ENCODE measurements at regions not wholly inside any gene's neighbourhood (a gene's known extent, or its start where the extent isn't known, plus 50 kb on each side); places are given as distances from the start of the nearest gene placed in this dataset.

GRCh38 chr16:86245351-86245750, 265.0 kb upstream of the FOXF1 start:
- Histone ChIP-seq H3K4me3 (ENCODE audit: low read length) (no peak overlapping the region), H3K27me3 (ENCODE audit: insufficient read depth, low read length) (no peaks in the 10 kb centered on the region; the same call in 1 of the 2 replicates), H3K27ac (ENCODE audit: low read depth, low read length) (no peak overlapping the region), H3K9ac (ENCODE audit: low read depth, low read length) (no peak overlapping the region), H3K4me1 (ENCODE audit: insufficient read depth, low read length) (peaks cover 6% of the 10 kb centered on the region), H3K36me3 (ENCODE audit: insufficient read depth, low read length) (no peaks in the 10 kb centered on the region), H3K9me3 (ENCODE audit: insufficient read depth, low read depth, low read length) (peaks cover 4% of the 10 kb centered on the region; the same call in 1 of the 2 replicates)
- 95% methylated on average over 6 of the region's 7 CpGs for WGBS

DNA sequence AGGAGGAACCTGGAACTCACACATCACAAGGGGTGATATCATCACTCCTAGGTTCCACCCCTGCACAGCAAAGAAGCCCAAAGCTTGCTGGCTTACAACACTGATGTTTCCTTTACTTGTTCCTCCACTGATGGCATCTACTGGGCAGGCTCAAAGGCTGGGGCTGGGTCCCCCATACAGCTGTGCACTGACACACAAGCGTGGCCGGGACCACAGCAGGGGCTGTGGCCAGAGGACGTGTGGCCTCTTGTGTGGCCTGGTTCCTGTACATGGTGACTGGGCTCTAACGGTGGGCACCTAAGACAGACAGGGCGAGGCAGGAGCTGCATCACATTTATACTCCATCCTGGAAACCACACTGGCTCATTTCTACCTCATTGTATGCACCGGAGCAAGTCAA, 264.4 kb upstream of the FOXF1 start:
- Histone ChIP-seq H3K27me3 (ENCODE audit: insufficient read depth, low read length) (no peaks in the 10 kb centered on the region; the same call in 1 of the 2 replicates), H3K9me3 (ENCODE audit: insufficient read depth, low read depth, low read length) (peaks cover 4% of the 10 kb centered on the region; the same call in 1 of the 2 replicates)
- 92% methylated on average over 6 of the region's 6 CpGs for WGBS

DNA sequence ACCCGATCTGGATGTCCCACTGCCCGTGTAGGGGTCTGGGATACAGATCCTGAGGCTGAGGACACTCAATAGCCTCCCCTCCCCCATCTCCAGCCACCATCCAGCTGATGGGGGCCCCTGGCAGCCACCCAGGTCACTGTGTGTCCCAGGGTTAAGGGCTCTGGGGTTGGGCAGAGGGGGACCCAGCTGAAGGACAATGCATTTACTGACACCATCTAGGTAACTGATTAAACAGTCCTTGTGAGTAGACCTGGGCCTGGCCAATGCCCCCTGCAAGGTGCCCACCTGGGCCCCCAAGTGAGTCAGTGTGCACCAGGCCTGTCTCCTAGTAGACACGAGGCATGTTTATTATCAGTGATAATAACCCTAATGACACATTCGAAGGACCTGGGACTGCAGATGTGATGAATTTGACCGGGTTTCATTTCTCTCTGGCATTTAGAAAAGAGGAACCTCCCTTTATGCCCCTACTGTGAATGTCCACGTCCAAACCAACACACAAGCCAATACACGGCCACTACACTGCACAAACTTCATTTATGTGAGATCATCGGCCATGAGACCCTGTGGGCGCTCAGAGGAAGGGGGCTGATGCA, 261.9 kb upstream of the FOXF1 start:
- Histone ChIP-seq H3K27ac (ENCODE audit: low read depth, low read length) (no peak overlapping the region), H3K4me3 (ENCODE audit: low read length) (no peak overlapping the region), H3K4me1 (ENCODE audit: insufficient read depth, low read length) (no peaks in the 10 kb centered on the region), H3K9me3 (ENCODE audit: insufficient read depth, low read depth, low read length) (peaks cover 4% of the 10 kb centered on the region; the same call in 1 of the 2 replicates), H3K27me3 (ENCODE audit: insufficient read depth, low read length) (no peaks in the 10 kb centered on the region; the same call in none of the 2 replicates), H3K9ac (ENCODE audit: low read depth, low read length) (no peak overlapping the region), H3K36me3 (ENCODE audit: insufficient read depth, low read length) (no peaks in the 10 kb centered on the region)
- WGBS: 95% methylated on average over 9 of the region's 9 CpGs

More for the DNA sequence above, 264.4 kb upstream of the FOXF1 start:
- Histone ChIP-seq H3K4me3 (ENCODE audit: low read length) (no peak overlapping the region), H3K27ac (ENCODE audit: low read depth, low read length) (no peak overlapping the region), H3K36me3 (ENCODE audit: insufficient read depth, low read length) (no peaks in the 10 kb centered on the region), H3K4me1 (ENCODE audit: insufficient read depth, low read length) (peaks cover 6% of the 10 kb centered on the region), H3K9ac (ENCODE audit: low read depth, low read length) (no peak overlapping the region)

DNA sequence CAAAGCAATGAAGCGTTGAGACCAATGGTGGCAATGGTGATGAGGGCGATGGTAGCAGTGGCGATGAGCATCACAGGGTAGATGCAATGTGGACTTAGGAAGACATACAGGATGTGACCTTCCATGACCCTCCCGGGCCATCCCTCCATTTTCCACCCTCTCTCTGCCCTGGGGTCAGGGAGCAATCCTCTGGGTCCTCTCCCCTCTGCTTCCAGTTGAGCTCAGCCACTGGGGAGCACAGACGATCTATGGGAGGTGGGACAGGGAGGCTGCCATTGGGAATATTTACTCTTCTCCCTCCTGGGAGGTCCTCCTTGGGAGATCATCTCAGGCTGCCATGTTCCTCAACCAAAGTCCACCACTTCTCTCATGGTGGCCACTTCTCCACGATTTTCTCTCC, 260.7 kb upstream of the FOXF1 start:
- H3K9ac ChIP-seq (ENCODE audit: low read depth, low read length): no peak overlapping the region
- no peaks in the 10 kb centered on the region for H3K4me1 ChIP-seq (ENCODE audit: insufficient read depth, low read length)
- no peak overlapping the region for H3K4me3 ChIP-seq (ENCODE audit: low read length)
- peaks cover 4% of the 10 kb centered on the region; the same call in 1 of the 2 replicates for H3K9me3 ChIP-seq (ENCODE audit: insufficient read depth, low read depth, low read length)
- no peak overlapping the region for H3K27ac ChIP-seq (ENCODE audit: low read depth, low read length)
- WGBS: 90% methylated on average over 6 of the region's 6 CpGs
- H3K27me3 ChIP-seq (ENCODE audit: insufficient read depth, low read length): no peaks in the 10 kb centered on the region; the same call in none of the 2 replicates
- H3K36me3 ChIP-seq (ENCODE audit: insufficient read depth, low read length): no peaks in the 10 kb centered on the region

- 92% methylated on average over 9 of the region's 9 CpGs for WGBS
- no peaks in the 10 kb centered on the region for H3K4me1 ChIP-seq (ENCODE audit: insufficient read depth, low read length)
- H3K36me3 ChIP-seq (ENCODE audit: insufficient read depth, low read length): no peaks in the 10 kb centered on the region
- H3K9ac ChIP-seq (ENCODE audit: low read depth, low read length): no peak overlapping the region
- no peak overlapping the region for H3K4me3 ChIP-seq (ENCODE audit: low read length)
- H3K27me3 ChIP-seq (ENCODE audit: insufficient read depth, low read length): no peaks in the 10 kb centered on the region; the same call in none of the 2 replicates
- no peak overlapping the region for H3K27ac ChIP-seq (ENCODE audit: low read depth, low read length)
- no peaks in the 10 kb centered on the region for H3K9me3 ChIP-seq (ENCODE audit: insufficient read depth, low read depth, low read length)
Measured at GRCh38 chr16:86251682-86252081, 258.6 kb upstream of the FOXF1 start.

- no peak overlapping the region for H3K9ac ChIP-seq (ENCODE audit: low read depth, low read length)
- no peak overlapping the region for H3K27ac ChIP-seq (ENCODE audit: low read depth, low read length)
- H3K9me3 ChIP-seq (ENCODE audit: insufficient read depth, low read depth, low read length): no peaks in the 10 kb centered on the region
- WGBS: 32% methylated on average over 6 of the region's 6 CpGs
- H3K4me3 ChIP-seq (ENCODE audit: low read length): no peak overlapping the region
- H3K4me1 ChIP-seq (ENCODE audit: insufficient read depth, low read length): no peaks in the 10 kb centered on the region
- H3K27me3 ChIP-seq (ENCODE audit: insufficient read depth, low read length): no peaks in the 10 kb centered on the region; the same call in none of the 2 replicates
- no peaks in the 10 kb centered on the region for H3K36me3 ChIP-seq (ENCODE audit: insufficient read depth, low read length)
Measured at GRCh38 chr16:86252596-86252995, 257.7 kb upstream of the FOXF1 start.

GRCh38 chr16:86255966-86256365, 254.4 kb upstream of the FOXF1 start:
- H3K27ac ChIP-seq (ENCODE audit: low read depth, low read length): no peak overlapping the region
- H3K4me1 ChIP-seq (ENCODE audit: insufficient read depth, low read length): no peaks in the 10 kb centered on the region
- no peaks in the 10 kb centered on the region for H3K9me3 ChIP-seq (ENCODE audit: insufficient read depth, low read depth, low read length)
- H3K4me3 ChIP-seq (ENCODE audit: low read length): no peak overlapping the region
- H3K9ac ChIP-seq (ENCODE audit: low read depth, low read length): no peak overlapping the region
- H3K27me3 ChIP-seq (ENCODE audit: insufficient read depth, low read length): no peaks in the 10 kb centered on the region; the same call in 1 of the 2 replicates
- no peaks in the 10 kb centered on the region for H3K36me3 ChIP-seq (ENCODE audit: insufficient read depth, low read length)

GRCh38 chr16:86256995-86257394, 253.3 kb upstream of the FOXF1 start:
- no peak overlapping the region for H3K9ac ChIP-seq (ENCODE audit: low read depth, low read length)
- no peaks in the 10 kb centered on the region; the same call in 1 of the 2 replicates for H3K27me3 ChIP-seq (ENCODE audit: insufficient read depth, low read length)
- H3K36me3 ChIP-seq (ENCODE audit: insufficient read depth, low read length): no peaks in the 10 kb centered on the region
- 85% methylated on average over 3 of the region's 3 CpGs for WGBS
- H3K4me3 ChIP-seq (ENCODE audit: low read length): no peak overlapping the region
- no peak overlapping the region for H3K27ac ChIP-seq (ENCODE audit: low read depth, low read length)
- H3K4me1 ChIP-seq (ENCODE audit: insufficient read depth, low read length): no peaks in the 10 kb centered on the region
- H3K9me3 ChIP-seq (ENCODE audit: insufficient read depth, low read depth, low read length): peaks cover 10% of the 10 kb centered on the region

DNA sequence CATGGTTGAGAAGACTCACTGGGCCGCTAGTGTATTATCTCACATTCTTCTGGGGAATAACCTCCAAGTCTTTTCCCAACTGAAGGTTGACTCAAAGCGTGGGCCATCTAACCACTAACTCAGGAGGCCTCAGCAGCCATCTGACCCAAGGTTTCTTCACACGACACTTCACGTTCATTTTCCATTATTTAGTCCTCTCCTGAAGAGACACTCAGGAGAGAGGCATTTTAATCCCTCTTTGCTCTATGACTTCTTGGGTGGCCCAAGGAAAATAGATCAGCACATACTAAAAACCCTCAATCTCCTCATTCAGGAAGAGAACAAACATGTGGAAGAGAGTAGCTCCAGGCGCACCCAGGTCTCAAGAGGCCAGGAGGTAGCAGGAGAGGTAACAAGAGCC, 252.8 kb upstream of the FOXF1 start:
- H3K27ac ChIP-seq (ENCODE audit: low read depth, low read length): no peak overlapping the region
- no peaks in the 10 kb centered on the region for H3K4me1 ChIP-seq (ENCODE audit: insufficient read depth, low read length)
- no peak overlapping the region for H3K4me3 ChIP-seq (ENCODE audit: low read length)
- WGBS: 95% methylated on average over 5 of the region's 5 CpGs
- no peaks in the 10 kb centered on the region for H3K36me3 ChIP-seq (ENCODE audit: insufficient read depth, low read length)
- no peak overlapping the region for H3K9ac ChIP-seq (ENCODE audit: low read depth, low read length)
- H3K27me3 ChIP-seq (ENCODE audit: insufficient read depth, low read length): no peaks in the 10 kb centered on the region
- peaks cover 10% of the 10 kb centered on the region for H3K9me3 ChIP-seq (ENCODE audit: insufficient read depth, low read depth, low read length)

- Histone ChIP-seq H3K9ac (ENCODE audit: low read depth, low read length) (no peak overlapping the region), H3K4me1 (ENCODE audit: insufficient read depth, low read length) (no peaks in the 10 kb centered on the region), H3K27me3 (ENCODE audit: insufficient read depth, low read length) (no peaks in the 10 kb centered on the region), H3K27ac (ENCODE audit: low read depth, low read length) (no peak overlapping the region), H3K4me3 (ENCODE audit: low read length) (no peak overlapping the region), H3K9me3 (ENCODE audit: insufficient read depth, low read depth, low read length) (peaks cover 10% of the 10 kb centered on the region), H3K36me3 (ENCODE audit: insufficient read depth, low read length) (no peaks in the 10 kb centered on the region)
- WGBS: 92% methylated on average over 3 of the region's 3 CpGs
Measured at GRCh38 chr16:86258713-86259112, 251.6 kb upstream of the FOXF1 start.

DNA sequence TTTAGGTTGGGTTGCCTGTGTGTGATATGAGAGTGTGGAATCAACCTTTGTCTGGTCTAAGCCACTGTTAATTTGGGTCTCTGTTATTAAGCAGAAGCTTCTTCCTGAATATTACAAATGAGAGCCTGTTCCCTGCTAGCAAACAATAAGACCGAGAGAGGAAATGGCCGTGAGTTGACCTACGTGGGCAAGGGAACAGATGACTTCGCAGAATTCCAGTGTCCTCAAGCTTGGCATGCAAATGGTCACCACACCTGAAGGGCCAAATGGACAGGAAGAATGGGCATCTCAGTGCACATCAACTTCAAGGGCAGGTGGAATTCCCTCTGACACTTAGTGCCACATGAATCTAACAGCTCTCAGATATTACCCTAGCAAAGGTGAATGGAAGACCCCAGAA, 250.8 kb upstream of the FOXF1 start:
- no peaks in the 10 kb centered on the region for H3K36me3 ChIP-seq (ENCODE audit: insufficient read depth, low read length)

GRCh38 chr16:86261379-86261778, 248.9 kb upstream of the FOXF1 start:
- H3K4me1 ChIP-seq (ENCODE audit: insufficient read depth, low read length): no peaks in the 10 kb centered on the region
- WGBS: 85% methylated on average over 2 of the region's 2 CpGs

More for the DNA sequence above, 250.8 kb upstream of the FOXF1 start:
- Histone ChIP-seq H3K27me3 (ENCODE audit: insufficient read depth, low read length) (no peaks in the 10 kb centered on the region), H3K9ac (ENCODE audit: low read depth, low read length) (no peak overlapping the region), H3K4me3 (ENCODE audit: low read length) (no peak overlapping the region), H3K4me1 (ENCODE audit: insufficient read depth, low read length) (no peaks in the 10 kb centered on the region), H3K27ac (ENCODE audit: low read depth, low read length) (no peak overlapping the region), H3K9me3 (ENCODE audit: insufficient read depth, low read depth, low read length) (peaks cover 10% of the 10 kb centered on the region)
- 95% methylated on average over 4 of the region's 4 CpGs for WGBS

More at GRCh38 chr16:86261379-86261778, 248.9 kb upstream of the FOXF1 start:
- H3K9me3 ChIP-seq (ENCODE audit: insufficient read depth, low read depth, low read length): peaks cover 10% of the 10 kb centered on the region
- no peak overlapping the region for H3K27ac ChIP-seq (ENCODE audit: low read depth, low read length)
- H3K36me3 ChIP-seq (ENCODE audit: insufficient read depth, low read length): no peaks in the 10 kb centered on the region
- no peaks in the 10 kb centered on the region for H3K27me3 ChIP-seq (ENCODE audit: insufficient read depth, low read length)
- H3K4me3 ChIP-seq (ENCODE audit: low read length): no peak overlapping the region
- H3K9ac ChIP-seq (ENCODE audit: low read depth, low read length): no peak overlapping the region

All from HUES64 (cell line).